HCT116 (cell line): ENCODE measurements at regions not wholly inside any gene's neighbourhood (a gene's known extent, or its start where the extent isn't known, plus 50 kb on each side); places are given as distances from the start of the nearest gene placed in this dataset.

Experiments used
- ATAC-seq: fragments of 200-7000 bp; cut with Tn5 transposase; 2 replicates; pipeline ENCODE4 v1.9.1; 2020; ENCODE audit warnings: mild to moderate bottlenecking, moderate library complexity
- BruUV-seq: library from RNA; stranded (reverse); fragments of 400-500 nt; replicated peaks from 2 replicates; lab custom pipeline; 2021; lab: Mats Ljungman, UMichigan
- CTCF ChIA-PET: fragments of 300-600 bp; sonication (Branson Sonifier 250); formaldehyde crosslinking; loops from one replicate; lab custom pipeline; 2021; ENCODE audit warnings: antibody characterized with exemption; lab: Charles Lee
- POLR2A ChIA-PET: fragments of 300-600, 350-600 bp; sonication (Branson Sonifier 250); formaldehyde crosslinking; loops from one replicate; lab custom pipeline; 2021; ENCODE audit warnings: antibody characterized with exemption; lab: Charles Lee
- RAD21 ChIA-PET, 2 experiments: fragments of 300-600 bp; sonication (Branson Sonifier 250); formaldehyde crosslinking; loops; one replicate each; lab custom pipeline; 2023; ENCODE audit warnings: low total read pairs in 2 of 2; ENCODE audit not compliant: uncharacterized antibody in 2 of 2, unreplicated experiment in 2 of 2, low non-redundant PET in 1 of 2; lab: Charles Lee
- DNase-seq: peaks from one replicate; pipeline ENCODE4 v3.0.0-alpha.2; 2010; ENCODE audit warnings: low read depth, low spot score
- H2AFZ ChIP-seq: fragments of 200-600 bp; shearing (Covaris generic), sonication (generic); 2 replicates; pipeline ENCODE4 v1.6.1; 2017; ENCODE audit warnings: low read depth, mixed run types, mixed read lengths, antibody characterized with exemption, low read length; ENCODE audit not compliant: poor library complexity, severe bottlenecking
- H3K27ac ChIP-seq: 2 replicates; pipeline ENCODE4 v1.5.1; 2012; ENCODE audit warnings: low read depth, low read length
- H3K27me3 ChIP-seq: fragments of 200-600 bp; sonication (generic); 2 replicates; pipeline ENCODE4 v1.6.1; 2016; ENCODE audit warnings: mixed run types, low read length, mixed read lengths; ENCODE audit not compliant: insufficient read depth
- H3K36me3 ChIP-seq, 2 experiments: fragments of 200-500 bp in 1 of 2; fragments of 200-600 bp in 1 of 2; sonication (Bioruptor generic) in 1 of 2; sonication (generic) in 1 of 2; 2 replicates each; pipeline versions ENCODE4 v1.5.1 to v1.6.1; 2014 to 2016; ENCODE audit warnings: low read length in 2 of 2, inconsistent platforms in 1 of 2, mixed read lengths in 1 of 2, mixed run types in 1 of 2; ENCODE audit not compliant: insufficient read depth in 2 of 2, control insufficient read depth in 1 of 2
- H3K4me1 ChIP-seq, 2 experiments: fragments of 200-600 bp in 1 of 2; sonication (generic) in 1 of 2; 2 replicates each; pipeline versions ENCODE4 v1.5.1 to v1.6.1; 2012 to 2017; ENCODE audit warnings: low read length in 2 of 2, inconsistent platforms in 1 of 2, mild to moderate bottlenecking in 1 of 2, mixed read lengths in 1 of 2, mixed run types in 1 of 2, moderate library complexity in 1 of 2; ENCODE audit not compliant: insufficient read depth in 2 of 2, control insufficient read depth in 1 of 2
- H3K4me2 ChIP-seq: fragments of 200-600 bp; sonication (generic); 2 replicates; pipeline ENCODE4 v1.6.1; 2017; ENCODE audit warnings: mixed run types, low read length, mixed read lengths
- H3K4me3 ChIP-seq, 2 experiments: fragments of 200-600 bp in 1 of 2; sonication (generic) in 1 of 2; replicated peaks in 1 of 2; 2 replicates each; pipeline ENCODE4 v1.5.1; 2011 to 2016; ENCODE audit warnings: low read length in 2 of 2, control low read depth in 1 of 2, low read depth in 1 of 2, mild to moderate bottlenecking in 1 of 2, mixed read lengths in 1 of 2, mixed run types in 1 of 2
- H3K79me2 ChIP-seq: fragments of 200-600 bp; sonication (generic); 2 replicates; pipeline ENCODE4 v1.6.1; 2017; ENCODE audit warnings: mild to moderate bottlenecking, mixed run types, low read length, moderate library complexity, mixed read lengths; ENCODE audit not compliant: insufficient read depth
- H3K9ac ChIP-seq: fragments of 200-600 bp; sonication (generic); 2 replicates; pipeline ENCODE4 v1.6.1; 2016; ENCODE audit warnings: low read length, mixed read lengths
- H3K9me2 ChIP-seq: fragments of 200-600 bp; sonication (generic), shearing (Covaris generic); 2 replicates; pipeline ENCODE4 v1.6.1; 2017; ENCODE audit warnings: mixed run types, mild to moderate bottlenecking, moderate library complexity; ENCODE audit not compliant: insufficient read depth
- H3K9me3 ChIP-seq, 2 experiments: fragments of 200-500 bp in 1 of 2; fragments of 200-600 bp in 1 of 2; sonication (Bioruptor generic) in 1 of 2; sonication (generic) in 1 of 2; 2 replicates each; pipeline ENCODE4 v1.6.1; 2014 to 2017; ENCODE audit warnings: low read length in 2 of 2, mixed read lengths in 2 of 2, inconsistent platforms in 1 of 2, low read depth in 1 of 2, mild to moderate bottlenecking in 1 of 2, mixed run types in 1 of 2, moderate library complexity in 1 of 2; ENCODE audit not compliant: control insufficient read depth in 1 of 2, insufficient read depth in 1 of 2
- H4K20me1 ChIP-seq: fragments of 200-600 bp; sonication (generic), shearing (Covaris generic); 2 replicates; pipeline ENCODE4 v1.6.1; 2017; ENCODE audit warnings: mixed run types, mild to moderate bottlenecking, moderate library complexity; ENCODE audit not compliant: insufficient read depth
- ATF3 ChIP-seq: IDR thresholded peaks from 2 replicates; pipeline ENCODE4 v1.6.1; 2012
- CBX3 ChIP-seq: IDR thresholded peaks from 2 replicates; pipeline ENCODE4 v1.6.1; 2012; ENCODE audit warnings: low read depth
- CEBPB ChIP-seq: IDR thresholded peaks from 2 replicates; pipeline ENCODE4 v1.6.1; 2012; ENCODE audit warnings: low read depth
- EZH2phosphoT487 ChIP-seq: fragments of 200-600 bp; IDR thresholded peaks from 2 replicates; pipeline ENCODE4 v1.6.1; 2018; ENCODE audit warnings: antibody characterized with exemption, borderline replicate concordance
- POLR2A ChIP-seq: IDR thresholded peaks from 2 replicates; pipeline ENCODE4 v1.7.0; 2011; ENCODE audit warnings: borderline replicate concordance; ENCODE audit not compliant: insufficient read depth, insufficient read length; ENCODE audit errors: extremely low read depth
- SRF ChIP-seq: IDR thresholded peaks from 2 replicates; pipeline ENCODE4 v1.6.1; 2012; ENCODE audit warnings: low read depth
- intact Hi-C: fragments of 100-400 bp; cut with micrococcal nuclease; formaldehyde crosslinking; loops from 2 replicates; pipeline ENCODE4 v1.10.0; 2022
- TF ChIP-seq, protein P1 (sequence below): IDR thresholded peaks from 2 replicates; pipeline ENCODE4 v1.6.1; 2012; ENCODE audit warnings: low read depth

DNA sequence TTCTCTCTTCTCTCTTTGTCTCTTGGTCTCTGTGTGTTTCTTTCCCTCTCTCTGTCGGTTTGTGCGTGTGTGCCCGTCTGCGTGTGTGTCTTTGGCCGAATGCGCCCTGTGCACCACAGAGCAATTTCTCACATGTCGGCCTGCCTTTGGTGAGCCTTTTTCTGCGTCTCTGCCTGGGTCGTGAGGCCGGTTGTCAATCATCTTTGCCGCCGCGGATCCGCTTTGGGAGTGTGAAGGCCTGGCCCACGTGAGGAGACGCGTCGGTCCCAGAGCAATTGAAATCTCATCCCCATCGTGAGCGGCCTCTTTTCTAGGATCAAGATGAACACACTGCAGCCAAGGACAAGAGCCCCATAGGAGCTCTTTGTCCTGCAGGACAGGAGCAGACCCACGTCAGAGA, 580.7 kb upstream of the ZNF337 start:
- Histone ChIP-seq H3K4me3 (no peak overlapping the region), H3K27ac (no peak overlapping the region), H3K4me2 (no peak overlapping the region), H3K36me3 (no peaks in the 10 kb centered on the region), H3K4me1 (no peaks in the 10 kb centered on the region), H3K9me2 (no peaks in the 10 kb centered on the region), H3K27me3 (no peaks in the 10 kb centered on the region), H4K20me1 (no peaks in the 10 kb centered on the region), H3K9me3 (no peaks in the 10 kb centered on the region), H3K79me2 (no peaks in the 10 kb centered on the region)
- DNase-seq: no peak
- no TSS peak for BruUV-seq
- ChIA-PET POLR2A (no interaction called here), RAD21 (no interaction called here), CTCF (no interaction called here)
- no peak for TF ChIP-seq CBX3
- TF ChIP-seq POLR2A: no peak
- no peak for TF ChIP-seq SRF
- TF ChIP-seq EZH2phosphoT487: no peak
- no peak for TF ChIP-seq CEBPB
- TF ChIP-seq ATF3: no peak
- TF ChIP-seq, protein P1, sequence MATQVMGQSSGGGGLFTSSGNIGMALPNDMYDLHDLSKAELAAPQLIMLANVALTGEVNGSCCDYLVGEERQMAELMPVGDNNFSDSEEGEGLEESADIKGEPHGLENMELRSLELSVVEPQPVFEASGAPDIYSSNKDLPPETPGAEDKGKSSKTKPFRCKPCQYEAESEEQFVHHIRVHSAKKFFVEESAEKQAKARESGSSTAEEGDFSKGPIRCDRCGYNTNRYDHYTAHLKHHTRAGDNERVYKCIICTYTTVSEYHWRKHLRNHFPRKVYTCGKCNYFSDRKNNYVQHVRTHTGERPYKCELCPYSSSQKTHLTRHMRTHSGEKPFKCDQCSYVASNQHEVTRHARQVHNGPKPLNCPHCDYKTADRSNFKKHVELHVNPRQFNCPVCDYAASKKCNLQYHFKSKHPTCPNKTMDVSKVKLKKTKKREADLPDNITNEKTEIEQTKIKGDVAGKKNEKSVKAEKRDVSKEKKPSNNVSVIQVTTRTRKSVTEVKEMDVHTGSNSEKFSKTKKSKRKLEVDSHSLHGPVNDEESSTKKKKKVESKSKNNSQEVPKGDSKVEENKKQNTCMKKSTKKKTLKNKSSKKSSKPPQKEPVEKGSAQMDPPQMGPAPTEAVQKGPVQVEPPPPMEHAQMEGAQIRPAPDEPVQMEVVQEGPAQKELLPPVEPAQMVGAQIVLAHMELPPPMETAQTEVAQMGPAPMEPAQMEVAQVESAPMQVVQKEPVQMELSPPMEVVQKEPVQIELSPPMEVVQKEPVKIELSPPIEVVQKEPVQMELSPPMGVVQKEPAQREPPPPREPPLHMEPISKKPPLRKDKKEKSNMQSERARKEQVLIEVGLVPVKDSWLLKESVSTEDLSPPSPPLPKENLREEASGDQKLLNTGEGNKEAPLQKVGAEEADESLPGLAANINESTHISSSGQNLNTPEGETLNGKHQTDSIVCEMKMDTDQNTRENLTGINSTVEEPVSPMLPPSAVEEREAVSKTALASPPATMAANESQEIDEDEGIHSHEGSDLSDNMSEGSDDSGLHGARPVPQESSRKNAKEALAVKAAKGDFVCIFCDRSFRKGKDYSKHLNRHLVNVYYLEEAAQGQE: no peak
- TF ChIP-seq, all 23 proteins: peak for 0
- intact Hi-C loops: loop anchor here (5.0 kb wide), 1 partner anchor 55 kb away; no protein-coding TSS in a partner anchor
- no peak for ATAC-seq
- Histone ChIP-seq H2AFZ (no peak overlapping the region), H3K9ac (no peak overlapping the region)
